Kidney epithelial cell (primary cell): ENCODE measurements at regions not wholly inside any gene's neighbourhood (a gene's known extent, or its start where the extent isn't known, plus 50 kb on each side); places are given as distances from the start of the nearest gene placed in this dataset.

Experiments used
- DNase-seq: peaks from one replicate; pipeline ENCODE4 v3.0.0-alpha.2; 2010; ENCODE audit warnings: low read depth
- H3K27me3 ChIP-seq: 2 replicates; pipeline ENCODE4 v1.6.0; 2011; ENCODE audit warnings: low read length; ENCODE audit not compliant: control insufficient read depth, insufficient read depth
- H3K36me3 ChIP-seq: 2 replicates; pipeline ENCODE4 v1.5.1; 2011; ENCODE audit warnings: low read length; ENCODE audit not compliant: control insufficient read depth, insufficient read depth
- H3K4me3 ChIP-seq: 2 replicates; pipeline ENCODE4 v1.5.1; 2011; ENCODE audit warnings: low read depth, mild to moderate bottlenecking, control low read depth, low read length
- CTCF ChIP-seq: IDR thresholded peaks from 2 replicates; pipeline ENCODE4 v1.5.1; 2011; ENCODE audit warnings: mild to moderate bottlenecking, moderate library complexity, low read length, control low read depth, inconsistent platforms; ENCODE audit not compliant: insufficient read depth, poor library complexity, severe bottlenecking

- H3K36me3 ChIP-seq, result no peaks in the 10 kb centered on the region
- H3K4me3 ChIP-seq, result no peak overlapping the region
- no peak for DNase-seq
- no peaks in the 10 kb centered on the region for H3K27me3 ChIP-seq
- no peak for TF ChIP-seq CTCF
Measured at GRCh38 chr4:13238936-13239335, 245.2 kb downstream of the RAB28 start.

GRCh38 chr4:13236485-13236884, 247.7 kb downstream of the RAB28 start:
- no peak overlapping the region for H3K4me3 ChIP-seq
- no peak for TF ChIP-seq CTCF
- no peaks in the 10 kb centered on the region for H3K36me3 ChIP-seq
- no peaks in the 10 kb centered on the region for H3K27me3 ChIP-seq
- DNase-seq, result no peak

- DNase-seq, result no peak
Measured at GRCh38 chr4:13233755-13234154, 250.4 kb downstream of the RAB28 start.

GRCh38 chr4:13219971-13220370, 264.2 kb downstream of the RAB28 start:
- Histone ChIP-seq H3K4me3 (no peak overlapping the region), H3K36me3 (no peaks in the 10 kb centered on the region), H3K27me3 (no peaks in the 10 kb centered on the region)
- no peak for DNase-seq
- no peak for TF ChIP-seq CTCF

More at GRCh38 chr4:13233755-13234154, 250.4 kb downstream of the RAB28 start:
- no peak for TF ChIP-seq CTCF
- no peaks in the 10 kb centered on the region for H3K27me3 ChIP-seq
- no peak overlapping the region for H3K4me3 ChIP-seq
- no peaks in the 10 kb centered on the region for H3K36me3 ChIP-seq

- TF ChIP-seq CTCF, result no peak
- no peaks in the 10 kb centered on the region for H3K27me3 ChIP-seq
- no peaks in the 10 kb centered on the region for H3K36me3 ChIP-seq
- DNase-seq, result no peak
- H3K4me3 ChIP-seq, result no peak overlapping the region
Measured at GRCh38 chr4:13218326-13218958, 265.7 kb downstream of the RAB28 start.

GRCh38 chr4:13215560-13215959, 268.6 kb downstream of the RAB28 start:
- no peak for TF ChIP-seq CTCF
- no peaks in the 10 kb centered on the region for H3K36me3 ChIP-seq
- no peak for DNase-seq
- no peaks in the 10 kb centered on the region for H3K27me3 ChIP-seq
- no peak overlapping the region for H3K4me3 ChIP-seq
